NCI-H345 (cell line): ENCODE measurements at regions not wholly inside any gene's neighbourhood (a gene's known extent, or its start where the extent isn't known, plus 50 kb on each side); places are given as distances from the start of the nearest gene placed in this dataset.

ENCODE experiments used
- DNase-seq: peaks from one replicate; lab custom pipeline; 2025; lab: John Stamatoyannopoulos, UW

DNA sequence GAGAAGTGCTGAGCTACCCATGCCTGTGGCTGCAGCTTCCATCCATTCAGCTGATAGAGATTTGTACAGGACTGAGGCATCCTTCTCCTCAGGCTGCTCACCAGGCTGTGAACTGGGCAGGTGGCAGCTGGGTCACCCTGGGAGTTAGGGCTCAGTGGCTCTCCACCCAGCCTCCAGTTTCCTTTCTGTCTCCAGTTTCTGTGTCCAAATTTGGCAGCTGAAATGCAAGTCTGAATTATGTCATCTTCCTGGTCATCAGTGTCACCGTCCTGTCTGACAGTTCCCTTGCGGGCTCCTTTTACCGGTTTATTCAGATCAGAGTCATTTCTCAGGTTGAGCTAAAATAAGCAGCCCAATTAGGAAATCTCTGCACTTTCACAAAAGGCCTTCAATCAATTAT lies 93.3 kb downstream of the EDN1 start:
- DNase-seq: no peak

DNA sequence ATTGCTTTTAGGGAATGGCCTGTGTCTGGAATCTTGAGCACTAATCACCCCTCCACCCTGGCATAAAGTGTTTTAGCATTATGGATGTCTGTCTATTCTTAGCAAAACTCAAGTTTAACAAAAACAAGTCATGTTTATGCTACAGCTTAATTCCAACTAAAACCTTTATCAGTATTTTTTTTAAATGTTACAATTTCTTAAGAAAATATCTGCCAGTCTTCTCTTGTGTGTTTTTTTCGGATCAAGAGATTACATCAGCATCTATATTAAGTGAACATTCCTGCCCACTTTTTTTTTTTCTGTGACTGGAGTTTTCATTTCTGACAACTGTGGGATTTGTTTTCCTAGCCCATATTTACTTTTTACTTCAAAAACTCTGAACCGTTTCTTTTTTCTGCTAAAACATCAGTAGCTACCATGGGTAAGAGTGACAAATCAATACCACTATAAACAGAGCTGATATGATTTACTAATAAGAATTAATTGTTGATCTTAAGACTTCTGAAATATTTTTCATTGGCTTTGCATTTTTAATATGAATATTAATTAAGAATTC lies 94.3 kb downstream of the EDN1 start:
- DNase-seq: no peak

DNA sequence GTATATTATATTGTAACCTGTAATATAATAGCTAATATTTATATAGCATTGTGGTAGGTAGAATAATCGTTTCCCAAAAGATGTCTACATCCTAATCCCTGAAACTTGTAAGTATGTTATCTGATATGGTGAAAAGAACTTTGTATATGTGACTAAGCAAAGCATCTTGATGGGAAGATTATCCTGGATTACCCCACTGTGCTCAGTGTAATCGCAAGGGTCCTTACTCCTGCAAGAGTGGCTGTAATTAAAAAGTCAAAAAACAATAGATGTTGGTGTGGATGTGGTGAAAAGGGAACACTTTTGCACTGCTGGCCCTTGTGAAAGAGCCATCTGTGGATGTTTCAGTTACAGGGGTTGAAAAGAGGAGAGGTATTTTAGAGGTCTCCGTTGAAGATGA lies 95.2 kb downstream of the EDN1 start:
- no peak for DNase-seq

DNA sequence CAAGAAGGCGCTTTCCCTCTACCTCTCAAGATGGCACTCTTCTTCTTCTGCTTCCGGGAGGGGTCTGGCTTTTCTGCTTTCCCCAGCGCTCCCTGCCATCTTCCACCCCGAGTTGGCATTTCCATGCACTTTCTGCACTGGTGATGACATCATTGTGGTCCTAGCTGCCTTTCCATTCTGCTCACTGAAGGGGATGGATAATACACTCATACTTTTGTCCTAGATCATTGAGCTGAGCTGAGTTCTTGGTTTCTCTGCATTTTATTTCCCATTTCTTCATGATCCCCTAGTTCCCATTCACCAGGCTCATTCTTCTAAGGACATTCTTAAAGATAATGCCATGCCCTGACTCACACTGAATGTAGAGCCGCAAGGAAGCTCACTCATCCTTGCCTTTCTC lies 96.7 kb downstream of the EDN1 start:
- DNase-seq: no peak

DNA sequence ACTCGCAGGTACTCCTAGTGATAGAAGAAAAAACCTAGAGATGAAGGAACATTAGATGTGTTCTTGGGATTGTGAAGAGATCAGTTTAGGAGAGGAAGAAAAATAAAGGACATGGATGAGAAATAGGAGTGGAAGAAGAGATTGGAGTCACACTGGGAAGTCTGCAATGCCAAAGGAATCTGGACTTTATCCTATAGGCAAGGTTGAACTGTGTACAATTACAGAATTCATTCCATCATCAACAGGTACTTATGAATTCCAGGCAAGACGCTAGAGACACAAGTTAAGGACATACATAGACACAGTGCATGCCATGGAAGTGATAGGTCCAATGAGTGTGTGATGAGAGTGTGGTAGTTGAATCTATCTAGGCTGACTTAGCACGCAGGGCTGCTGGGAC lies 101.3 kb downstream of the EDN1 start:
- DNase-seq: no peak

DNA sequence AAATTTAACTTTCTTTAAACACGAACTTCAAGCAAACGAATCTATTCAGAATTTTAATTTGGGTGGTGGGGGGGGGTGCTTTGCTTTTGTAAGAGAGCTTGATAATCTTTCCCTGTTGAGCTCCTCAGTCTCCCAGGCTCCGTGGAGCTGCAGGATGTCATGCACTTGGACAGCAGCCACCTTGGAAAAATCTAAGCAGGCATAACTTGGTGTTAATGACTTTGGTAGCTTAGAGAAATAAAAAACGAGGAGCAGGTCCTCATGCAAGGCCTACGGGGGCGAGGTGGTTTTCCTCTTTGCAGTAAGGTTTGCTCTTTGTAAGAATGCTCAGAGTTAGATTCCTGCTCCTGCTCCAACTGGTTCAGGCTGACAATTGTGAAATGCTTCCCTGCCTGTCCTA lies 102.3 kb downstream of the EDN1 start:
- no peak for DNase-seq

DNA sequence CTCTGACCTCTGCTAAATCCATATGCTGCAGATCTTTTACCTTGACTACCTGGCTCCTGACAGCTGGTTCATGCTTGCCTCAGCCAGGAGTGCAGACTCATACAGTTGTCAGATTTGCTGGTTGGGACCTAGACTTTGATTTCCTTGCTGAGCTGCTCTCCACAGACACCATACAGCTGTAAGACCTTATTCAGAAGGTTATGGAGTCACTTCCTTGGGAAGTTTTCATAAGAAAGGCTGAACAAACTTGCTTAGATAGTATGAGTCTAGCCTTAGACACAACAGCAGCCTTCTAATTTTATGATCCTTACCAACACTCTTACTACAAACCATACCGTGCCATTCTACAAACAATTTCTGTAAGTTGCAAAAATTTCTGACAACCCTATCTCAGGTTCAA lies 102.9 kb downstream of the EDN1 start:
- DNase-seq: no peak

DNA sequence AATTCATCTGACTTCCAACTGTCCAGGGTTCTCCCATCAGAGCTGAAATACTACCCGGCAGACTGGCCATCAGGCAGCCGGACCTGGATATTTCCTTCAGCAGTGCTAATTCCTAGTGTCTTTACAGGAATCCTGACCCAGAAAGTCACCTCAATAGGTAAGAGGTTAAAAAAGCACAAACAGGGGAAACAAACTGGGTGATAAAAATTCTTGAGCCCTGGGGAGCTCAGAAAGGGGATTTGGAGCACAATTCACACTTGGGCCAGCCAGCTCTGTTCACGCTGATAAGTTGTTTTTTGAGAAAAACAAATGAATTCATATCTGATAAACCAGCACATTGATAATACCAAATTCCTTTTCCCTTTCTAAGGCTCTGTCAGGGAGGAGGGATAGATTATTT lies 104.0 kb downstream of the EDN1 start:
- DNase-seq: no peak

DNA sequence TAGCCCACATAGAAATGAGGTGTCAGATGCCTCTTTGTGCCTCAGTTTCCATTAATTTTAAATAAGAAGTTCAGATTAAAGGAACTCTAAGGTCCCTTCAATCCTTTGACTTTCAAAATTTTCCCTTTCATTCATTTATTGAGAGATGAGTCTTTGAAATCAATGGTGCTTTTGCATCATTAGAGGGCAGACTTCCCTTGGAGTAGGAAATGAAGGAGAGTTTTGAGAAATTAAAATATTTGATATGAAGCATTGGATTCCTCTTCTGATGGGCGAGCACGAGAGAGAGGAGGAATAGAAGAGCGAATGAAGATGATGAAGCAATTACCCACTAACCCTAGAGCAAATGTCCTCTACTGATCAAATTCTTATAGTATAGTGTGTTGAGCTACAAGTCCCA lies 105.7 kb downstream of the EDN1 start:
- DNase-seq: no peak

DNA sequence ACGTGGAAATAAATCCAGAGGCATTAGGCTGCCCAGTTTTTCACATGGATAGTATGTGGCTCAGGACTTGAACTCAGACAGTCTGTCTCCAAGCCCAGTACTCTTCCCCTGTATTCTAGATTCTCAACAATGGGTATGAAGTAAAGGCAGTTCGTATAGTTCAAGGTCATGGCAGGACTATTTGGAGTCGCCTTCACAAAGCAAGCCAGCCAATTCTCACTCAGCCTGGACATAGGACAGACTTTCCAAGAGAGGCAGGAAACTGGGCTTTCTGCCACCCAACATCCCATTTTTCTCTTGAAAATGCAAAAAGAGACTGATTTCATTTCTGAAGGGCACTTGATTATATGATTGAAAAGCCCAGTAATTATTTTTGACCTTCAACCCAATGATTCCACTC lies 111.0 kb downstream of the EDN1 start:
- no peak for DNase-seq

DNA sequence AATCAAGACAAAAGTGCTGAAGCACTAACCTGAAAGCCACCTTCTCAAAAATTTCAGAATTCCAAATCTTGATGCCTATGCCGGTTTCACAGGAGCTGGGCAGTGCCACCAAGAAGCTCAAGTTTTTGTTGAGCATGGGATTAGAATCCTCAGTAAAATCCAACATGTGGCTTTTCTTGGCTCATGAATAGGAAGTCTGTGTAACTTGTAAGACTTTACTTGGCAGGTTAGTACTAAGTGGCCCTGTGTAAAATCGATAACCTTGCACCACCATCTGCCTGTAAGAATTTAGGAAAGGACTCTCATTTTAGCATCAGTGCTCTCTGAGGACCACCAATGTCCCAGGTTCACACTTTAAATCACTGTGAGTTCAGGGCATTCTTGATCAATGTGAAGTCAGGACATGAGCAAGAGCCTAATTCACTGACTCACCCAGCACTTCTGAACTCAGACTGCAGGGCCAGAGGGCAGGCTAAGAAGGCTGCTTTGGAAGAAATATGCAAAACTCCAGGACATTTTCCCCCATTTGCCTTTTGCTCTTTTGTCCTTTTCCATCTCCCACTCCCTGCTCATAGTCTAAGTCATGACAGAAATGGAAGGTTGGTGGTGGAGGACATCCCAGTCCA lies 113.2 kb downstream of the EDN1 start:
- DNase-seq: no peak

DNA sequence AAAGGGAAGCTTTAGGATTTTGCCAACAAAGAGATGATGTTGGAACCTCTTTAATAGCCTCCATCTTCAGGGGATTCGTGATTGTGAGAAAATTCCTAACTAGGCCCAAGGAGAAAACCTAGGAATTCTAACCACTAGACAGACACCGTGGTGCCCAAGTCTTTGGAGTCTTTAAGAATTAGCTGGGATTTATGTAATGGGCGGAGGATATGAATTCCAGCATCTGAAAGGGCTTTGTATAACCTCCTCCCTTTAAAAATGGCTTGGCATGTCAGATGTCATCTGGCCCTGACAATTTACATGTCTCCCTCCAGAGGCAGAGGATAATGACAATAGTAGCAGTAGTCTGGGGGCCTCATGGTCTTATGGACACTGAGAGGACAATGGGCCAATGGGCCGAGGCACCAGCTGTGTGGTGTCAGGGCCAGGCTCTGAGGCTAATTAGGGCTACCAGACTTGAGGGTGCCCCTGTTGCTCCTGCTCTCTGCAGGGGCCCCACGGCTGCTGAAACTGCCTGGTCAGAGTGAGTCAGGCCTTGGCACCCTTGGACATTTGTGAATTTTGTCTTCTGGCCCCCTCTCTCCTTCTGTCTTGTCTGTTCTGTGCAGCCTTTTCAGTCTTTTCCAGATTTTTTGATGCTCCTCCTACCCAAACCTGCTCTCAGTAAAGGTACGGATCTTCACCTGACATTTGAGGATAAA lies 113.9 kb downstream of the EDN1 start:
- DNase-seq: no peak

DNA sequence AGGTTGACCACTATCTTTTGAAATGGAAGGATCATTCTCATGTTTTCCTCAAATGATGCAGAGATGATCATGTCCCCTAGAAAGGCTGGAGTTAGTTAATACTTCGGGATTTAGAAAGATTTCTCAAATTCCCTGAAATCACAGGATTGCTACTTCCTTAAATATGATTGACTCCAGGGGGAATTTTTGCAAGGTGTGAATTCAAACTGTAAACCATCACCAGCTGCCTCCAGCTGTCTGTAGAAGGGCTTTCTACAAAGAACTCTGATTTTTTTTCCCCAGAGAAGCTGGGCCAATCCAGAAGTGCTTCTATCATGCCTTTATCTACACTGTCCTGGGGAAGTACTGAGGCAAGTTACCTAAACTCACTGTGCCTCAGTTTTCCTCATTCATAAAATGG lies 114.5 kb downstream of the EDN1 start:
- no peak for DNase-seq

DNA sequence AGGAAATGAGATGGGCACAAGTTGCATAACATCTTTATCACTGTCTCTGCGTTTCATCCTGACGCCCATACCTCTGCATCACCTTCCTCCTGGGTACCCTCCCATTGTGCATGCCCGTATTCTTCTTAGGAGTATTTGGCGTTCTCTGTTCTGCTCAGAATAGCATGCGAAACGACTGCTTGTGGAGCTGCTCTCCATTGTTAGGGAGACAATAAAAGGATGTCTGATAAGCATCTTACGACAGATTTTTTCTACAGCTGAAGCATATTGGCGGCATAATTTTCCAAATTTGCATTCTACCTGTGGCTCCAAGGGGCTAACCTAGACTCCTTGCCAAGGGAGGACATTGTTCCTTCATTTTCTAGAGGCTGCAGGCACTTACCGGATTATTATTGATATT lies 118.6 kb downstream of the EDN1 start:
- no peak for DNase-seq

DNA sequence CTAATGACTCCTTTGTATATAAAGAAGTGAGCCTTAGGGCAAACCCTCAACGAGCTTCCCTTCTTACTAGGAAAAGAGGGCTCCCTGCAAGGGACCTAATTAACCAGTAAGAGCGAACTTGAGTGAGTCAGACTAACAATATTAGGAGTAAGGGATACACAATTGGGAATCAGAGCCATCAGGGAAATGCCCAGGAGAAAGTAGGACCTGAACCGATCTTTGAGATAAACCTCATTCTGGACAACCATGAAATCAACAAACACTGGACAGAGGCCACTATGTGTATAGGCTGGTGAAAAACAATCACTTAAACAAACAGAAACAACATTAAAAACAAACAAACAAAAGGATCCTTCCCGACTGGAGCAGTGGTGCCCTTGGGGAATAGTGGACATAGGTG lies 120.8 kb downstream of the EDN1 start:
- no peak for DNase-seq

DNA sequence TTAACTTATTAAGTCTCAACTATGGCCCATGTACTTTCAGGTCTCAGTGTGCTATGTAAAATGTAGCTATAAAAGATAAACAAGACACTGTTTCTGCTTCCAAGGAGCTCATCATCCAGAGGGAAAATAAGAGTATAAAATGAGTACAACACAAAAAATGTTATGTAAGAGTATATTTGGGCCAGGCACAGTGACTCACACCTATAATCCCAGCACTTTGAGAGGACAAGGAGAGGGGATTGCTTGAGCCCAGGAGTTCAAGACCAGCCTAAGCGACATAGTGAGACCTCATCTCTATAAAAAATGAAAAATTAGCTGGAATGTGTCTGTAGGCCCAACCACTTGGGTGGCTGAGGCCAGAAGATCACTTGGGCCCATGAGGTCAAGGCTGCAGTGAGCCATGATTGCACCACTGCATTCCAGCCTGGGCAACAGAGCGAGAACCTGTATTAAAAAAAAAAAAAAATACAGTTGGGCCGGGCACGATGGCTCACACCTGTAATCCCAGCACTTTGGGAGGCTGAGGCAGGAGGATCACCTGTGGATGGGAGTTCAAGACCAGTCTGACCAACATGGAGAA lies 124.0 kb downstream of the EDN1 start:
- no peak for DNase-seq

DNA sequence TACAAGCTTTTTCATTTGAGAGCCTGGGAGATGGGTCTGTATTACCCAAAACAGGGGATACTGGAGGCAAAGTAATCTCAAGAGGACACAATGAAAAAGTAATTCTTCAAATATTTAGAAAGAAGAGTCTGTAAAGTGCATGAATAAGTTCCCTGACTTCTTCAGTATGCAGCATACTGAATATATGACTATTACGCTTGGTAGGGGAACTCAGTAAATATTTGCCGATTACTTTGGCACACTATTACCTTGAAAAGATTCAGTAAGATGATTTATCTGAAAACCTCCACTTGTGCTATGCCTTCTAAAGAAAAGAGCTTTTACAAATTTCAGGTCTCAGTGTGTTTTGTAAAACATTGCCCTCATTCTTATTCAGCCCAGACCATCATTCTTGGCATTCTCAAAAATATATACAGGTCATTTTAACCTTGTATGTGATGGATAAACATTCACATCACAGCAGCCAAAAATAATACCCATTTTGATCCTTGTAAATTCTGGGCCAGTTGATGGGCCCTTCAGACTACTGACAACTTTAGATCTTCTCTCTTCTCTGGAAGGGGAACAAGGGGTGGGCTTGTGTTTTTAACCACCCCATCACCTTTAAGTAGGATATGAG lies 125.9 kb downstream of the EDN1 start:
- DNase-seq: no peak

DNA sequence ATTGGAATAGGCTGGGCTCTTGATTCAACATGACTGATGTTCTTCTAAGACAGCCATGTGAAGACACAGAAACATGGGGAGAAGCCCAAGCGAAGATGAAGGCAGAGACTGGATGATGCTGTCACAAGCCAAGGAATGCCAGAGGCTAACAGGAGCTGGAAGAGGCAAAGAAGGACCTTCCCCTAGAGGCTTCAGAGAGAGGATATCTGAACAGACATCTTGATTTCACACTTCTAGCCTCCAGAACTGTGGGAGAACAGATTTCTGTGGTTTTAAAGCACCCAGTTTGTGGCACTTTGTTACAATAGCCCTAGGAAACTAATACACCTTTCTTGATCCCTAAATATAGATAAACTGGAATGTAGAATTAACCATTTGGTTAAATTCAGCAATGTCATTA lies 127.0 kb downstream of the EDN1 start:
- no peak for DNase-seq

DNA sequence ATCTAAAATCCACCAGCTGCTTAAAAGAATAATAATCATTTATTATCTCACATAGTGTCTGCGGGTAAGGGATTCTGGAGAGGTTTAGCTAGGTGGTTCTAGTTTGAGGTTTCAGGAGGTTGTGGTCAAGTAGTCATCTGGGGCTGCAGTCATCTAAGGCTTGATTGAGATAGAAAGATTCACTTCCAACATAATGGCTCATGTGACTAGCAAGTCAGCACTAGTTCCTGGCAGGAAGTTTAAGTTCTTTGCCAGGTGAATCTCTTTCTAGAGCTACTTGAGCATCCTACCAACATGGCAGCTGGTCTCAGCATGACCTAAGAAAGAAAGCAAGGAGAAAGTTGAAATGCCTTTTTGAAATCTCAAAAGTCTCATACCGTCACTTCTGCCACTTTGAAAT lies 128.8 kb downstream of the EDN1 start:
- no peak for DNase-seq

DNA sequence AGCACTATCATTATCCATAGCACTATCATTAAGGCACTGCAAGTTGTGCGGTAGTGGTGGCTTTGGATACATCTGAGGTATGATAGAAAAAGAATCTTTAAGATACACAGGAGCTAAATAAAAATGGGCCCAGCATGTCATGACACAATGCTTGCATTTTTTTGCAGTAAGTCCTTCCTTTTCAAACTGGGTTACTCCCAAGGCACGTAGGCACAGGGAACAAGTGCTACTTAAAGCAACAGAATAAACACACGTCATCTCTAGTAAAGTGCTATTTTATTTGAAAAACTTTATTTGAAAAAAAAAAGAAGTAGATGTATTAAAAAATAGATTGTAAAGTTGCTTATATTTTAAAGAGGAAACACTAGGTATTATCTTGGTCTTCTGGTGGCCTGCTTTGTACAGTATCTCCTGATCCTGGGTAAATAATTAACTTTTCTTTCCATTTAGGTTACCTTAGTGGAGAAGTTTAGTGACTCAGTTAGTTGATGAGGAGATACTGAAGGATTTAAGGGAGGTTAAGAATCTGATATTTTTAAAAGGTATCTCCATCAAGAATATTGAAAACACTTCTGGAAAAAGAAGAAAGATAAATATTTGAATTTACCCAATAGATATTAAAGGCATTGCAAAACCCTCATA lies 129.6 kb downstream of the EDN1 start:
- no peak for DNase-seq

DNA sequence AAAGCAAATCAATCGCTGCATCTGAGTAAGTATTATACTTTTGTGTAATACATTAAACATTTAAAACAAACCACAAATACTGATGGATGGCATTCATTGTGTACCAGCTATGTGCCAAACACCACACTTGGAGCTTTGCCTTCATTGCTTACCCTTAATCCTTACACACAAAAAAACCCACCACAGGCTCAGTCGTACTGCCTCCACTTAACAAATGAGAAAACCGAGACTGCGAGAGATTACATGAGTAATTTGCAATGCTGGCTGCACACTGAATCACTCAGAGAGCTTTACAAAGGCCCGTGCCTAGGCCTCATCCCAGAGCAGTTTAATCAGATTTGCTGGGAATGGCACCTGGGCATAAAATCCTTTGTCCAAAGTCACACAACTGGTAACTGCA lies 130.5 kb downstream of the EDN1 start:
- no peak for DNase-seq

DNA sequence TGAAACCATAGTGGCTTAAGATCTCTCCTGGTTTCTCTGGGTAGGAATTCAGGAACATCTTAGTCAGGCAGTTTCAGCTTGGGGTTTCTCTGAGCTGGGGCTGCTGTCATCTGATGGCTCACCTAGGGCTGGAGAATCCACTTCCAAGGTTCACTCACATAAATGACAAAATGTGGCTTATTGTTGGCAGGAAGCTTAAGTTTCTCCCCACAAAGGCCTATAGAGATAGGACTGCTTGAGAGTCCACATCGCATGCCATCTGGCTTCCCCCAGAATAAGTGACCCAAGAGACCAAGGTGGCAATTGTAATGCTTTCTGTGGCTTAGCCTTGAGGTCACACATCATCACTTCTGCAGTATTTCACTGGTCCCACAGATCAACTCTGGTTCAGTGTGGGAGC lies 131.4 kb downstream of the EDN1 start:
- no peak for DNase-seq

DNA sequence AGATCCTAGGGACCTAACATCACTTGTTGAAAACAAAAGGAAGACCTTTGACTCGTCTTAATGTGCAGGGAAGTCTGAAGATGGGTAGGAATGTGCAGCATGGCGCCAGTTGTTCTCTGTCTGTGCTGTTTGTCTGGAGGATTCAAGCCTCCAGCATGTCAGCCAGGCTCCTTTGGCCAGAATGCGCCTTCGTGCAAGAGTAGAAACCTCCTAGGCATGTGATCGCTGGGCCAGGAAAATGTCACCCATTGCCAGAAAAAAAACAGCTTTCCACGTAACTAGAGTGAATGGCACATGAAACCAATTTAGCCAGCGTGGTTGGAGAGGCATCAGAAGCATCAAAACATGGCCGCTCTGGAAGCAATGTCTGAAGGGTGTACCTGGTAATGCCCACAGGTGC lies 132.7 kb downstream of the EDN1 start:
- DNase-seq: no peak
